GM21723 (cell line): ENCODE measurements at regions not wholly inside any gene's neighbourhood (a gene's known extent, or its start where the extent isn't known, plus 50 kb on each side); places are given as distances from the start of the nearest gene placed in this dataset.

Experiments used
- ATAC-seq: cut with Tn5 transposase; IDR thresholded peaks from one replicate; pipeline ENCODE4 v1.9.1; 2021; ENCODE audit warnings: mild to moderate bottlenecking, moderate library complexity; ENCODE audit not compliant: unreplicated experiment

DNA sequence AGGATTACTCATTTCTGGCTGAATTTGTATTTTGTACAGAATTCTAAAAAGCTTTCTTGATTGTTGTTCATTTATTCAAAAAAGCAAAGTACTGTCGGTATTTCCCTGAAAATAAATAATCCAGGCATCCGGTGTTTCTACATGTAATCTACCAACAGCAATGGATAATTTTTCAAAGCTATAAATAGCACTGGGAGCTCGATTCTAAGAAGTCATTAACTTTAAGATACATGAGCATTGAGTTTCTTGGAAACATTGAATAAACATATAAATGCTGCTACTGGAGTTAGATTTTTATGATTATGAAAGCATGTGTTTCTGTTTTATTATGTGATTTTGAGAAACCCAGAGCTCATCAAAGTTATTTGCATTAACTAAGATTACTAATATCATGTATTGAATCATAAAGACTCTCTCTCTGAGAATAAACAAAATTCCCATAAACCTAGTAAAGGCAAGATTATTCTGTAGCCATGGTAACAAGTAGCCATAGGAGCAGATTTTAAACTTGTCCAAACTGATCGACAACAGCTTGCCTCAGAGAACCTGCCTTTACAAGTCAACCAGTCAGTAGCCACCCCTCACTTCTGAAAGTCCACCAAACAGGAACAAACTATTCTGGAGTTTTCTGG lies 197.0 kb downstream of the DRD1 start:
- ATAC-seq = no peak

GRCh38 chr5:175246242-175246888 lies 197.6 kb downstream of the DRD1 start:
- no peak for ATAC-seq

DNA sequence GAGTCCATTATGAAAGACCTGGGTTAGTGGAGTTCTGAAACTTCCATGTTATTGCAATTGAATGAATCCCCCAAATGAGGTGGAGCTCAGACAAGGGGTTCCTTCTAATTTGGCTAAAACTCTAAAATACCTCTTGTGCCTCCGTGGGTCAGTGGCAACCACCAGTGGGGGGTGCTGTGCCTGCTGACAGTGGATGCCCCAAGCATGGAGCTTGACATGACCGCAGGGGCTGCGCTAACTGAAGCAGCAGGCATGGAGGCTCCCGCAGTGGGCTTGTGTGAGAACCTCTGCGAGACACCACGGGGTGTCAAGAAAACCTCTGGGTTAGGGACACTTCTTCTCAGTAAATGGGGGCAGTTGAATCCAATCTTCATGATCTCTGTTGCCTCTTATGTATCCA lies 200.5 kb downstream of the DRD1 start:
- no peak for ATAC-seq

GRCh38 chr5:175242207-175242606 lies 201.8 kb downstream of the DRD1 start:
- no peak for ATAC-seq

DNA sequence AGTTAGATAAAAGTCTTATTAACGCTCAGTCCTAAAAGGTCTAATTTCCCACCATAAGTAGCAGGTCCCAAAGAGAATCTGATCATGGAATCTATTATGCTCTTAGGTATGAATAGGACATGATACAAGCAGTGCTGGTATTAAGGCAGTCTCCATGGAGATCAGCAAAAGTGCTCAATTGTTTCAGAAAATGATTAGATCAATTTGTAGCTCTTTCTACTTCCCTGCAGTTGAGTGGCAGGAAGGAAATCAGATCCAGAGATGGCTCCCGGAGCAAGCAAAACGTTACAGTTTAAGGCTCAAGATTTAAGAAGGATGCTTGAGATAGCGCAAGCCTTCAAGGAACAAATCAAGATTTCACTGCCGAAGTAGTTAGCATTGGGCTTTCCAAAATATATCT lies 205.7 kb downstream of the DRD1 start:
- ATAC-seq = no peak

DNA sequence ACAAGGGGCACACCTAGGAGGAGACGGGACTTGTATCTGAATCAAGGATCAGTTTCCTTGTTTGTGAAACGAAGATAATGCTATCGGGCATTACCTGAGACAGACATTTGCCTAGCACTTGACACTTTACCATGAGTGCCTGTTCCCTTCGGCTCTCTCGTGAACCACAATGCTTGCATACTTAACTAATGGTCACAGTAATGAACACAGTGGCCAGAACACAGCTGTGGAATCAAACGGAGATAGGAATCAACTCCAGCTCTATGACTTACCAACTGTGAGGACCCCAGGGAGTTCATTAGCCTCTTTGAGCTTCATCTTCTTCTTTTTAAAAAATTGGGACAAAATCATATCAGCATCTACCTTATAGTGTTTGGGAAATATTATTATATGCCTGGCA lies 207.8 kb downstream of the DRD1 start:
- no peak for ATAC-seq

DNA sequence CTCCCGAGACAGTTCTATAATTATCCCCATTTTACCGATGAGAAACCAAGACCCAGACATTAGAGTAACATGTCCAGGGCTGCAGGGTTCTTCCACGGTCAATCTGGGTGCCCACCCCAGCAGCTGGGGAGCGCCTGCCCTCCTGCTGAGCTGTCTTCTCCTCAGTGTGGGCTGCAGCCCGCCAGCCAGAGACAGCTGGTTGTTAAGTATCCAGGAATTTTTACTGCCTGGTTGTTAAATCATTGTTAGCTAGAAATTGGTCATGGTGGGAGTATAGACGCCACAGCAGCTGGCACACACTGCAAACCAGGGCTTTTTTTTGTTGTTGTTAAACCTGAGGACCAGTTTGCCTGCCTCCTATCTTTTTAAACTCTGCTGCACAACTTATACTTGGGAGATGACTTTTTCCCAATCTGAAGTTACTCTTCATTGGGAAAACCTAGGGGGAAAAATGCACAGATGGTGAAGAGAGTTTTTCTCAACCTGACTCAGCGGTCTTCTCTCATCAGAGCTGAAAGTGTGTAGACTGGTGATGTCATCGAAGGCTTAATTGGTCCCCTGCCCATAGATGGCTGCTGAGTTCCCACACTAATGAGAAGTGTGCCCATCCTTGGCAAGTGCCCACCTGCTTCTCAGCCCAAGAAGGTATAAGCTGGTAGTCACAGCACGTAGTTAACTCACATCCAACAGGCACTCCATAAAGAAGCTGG lies 208.6 kb downstream of the DRD1 start:
- no peak for ATAC-seq

DNA sequence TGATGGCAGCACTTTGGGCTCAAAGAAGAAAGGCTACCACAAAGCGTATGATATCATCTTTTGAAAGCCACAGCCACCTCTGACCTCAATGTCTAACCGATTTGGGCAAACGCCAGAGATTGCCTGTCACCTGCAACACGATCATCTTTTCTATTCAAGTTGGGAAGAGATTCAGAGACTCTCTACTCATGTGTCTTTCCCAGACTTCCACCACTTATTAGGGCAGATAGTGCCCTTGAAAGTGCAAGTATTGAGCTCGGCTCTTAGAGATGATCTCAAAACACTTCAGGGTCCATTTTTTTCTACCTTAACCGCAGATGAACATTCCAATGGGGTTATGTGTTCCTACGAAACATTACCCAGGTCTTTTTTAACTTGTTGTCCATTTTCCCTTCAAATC lies 213.7 kb downstream of the DRD1 start:
- no peak for ATAC-seq

- no peak for ATAC-seq
These were observed 217.5 kb downstream of the DRD1 start for GRCh38 chr5:175226506-175226905.

DNA sequence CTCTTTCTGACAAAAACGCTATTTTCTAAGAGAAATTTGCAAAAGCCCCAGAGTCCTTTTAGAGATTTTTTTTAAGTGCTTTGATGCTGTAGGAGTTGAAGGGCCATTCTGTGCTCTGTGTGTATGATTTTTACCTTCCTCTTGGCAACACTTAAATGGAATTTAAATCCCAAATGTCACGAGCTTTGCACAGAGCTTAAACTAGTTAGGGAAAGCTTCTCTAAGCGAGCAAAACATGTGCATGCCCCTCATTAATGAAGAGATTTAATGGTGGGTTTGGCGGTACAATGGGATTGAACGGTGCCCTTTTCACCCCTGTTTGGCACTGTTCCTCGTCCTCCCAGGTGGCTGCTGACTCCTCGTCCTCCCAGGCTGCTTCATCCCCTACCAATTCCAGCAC lies 220.7 kb downstream of the DRD1 start:
- ATAC-seq = no peak

DNA sequence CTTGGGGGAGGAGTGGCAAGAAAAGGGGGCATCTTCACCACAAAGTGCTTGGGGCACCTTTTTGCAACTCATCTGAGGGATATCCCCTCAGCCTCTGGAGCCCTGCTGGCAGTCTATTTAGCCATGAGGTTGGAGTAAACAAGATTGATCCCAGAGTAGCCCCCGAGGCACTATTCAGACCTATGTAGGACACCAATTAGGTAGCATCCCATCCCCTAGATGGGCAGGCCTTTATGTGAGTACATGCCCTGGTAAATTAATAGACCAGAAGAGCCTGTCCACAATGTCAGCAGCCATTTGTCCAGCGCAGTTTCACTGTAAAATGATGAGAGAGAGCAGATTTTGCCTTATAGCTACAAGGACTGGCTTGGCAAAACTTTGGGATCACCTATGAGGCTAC lies 221.4 kb downstream of the DRD1 start:
- ATAC-seq = no peak

- no peak for ATAC-seq
These were observed 223.4 kb downstream of the DRD1 start for GRCh38 chr5:175220549-175220948.

DNA sequence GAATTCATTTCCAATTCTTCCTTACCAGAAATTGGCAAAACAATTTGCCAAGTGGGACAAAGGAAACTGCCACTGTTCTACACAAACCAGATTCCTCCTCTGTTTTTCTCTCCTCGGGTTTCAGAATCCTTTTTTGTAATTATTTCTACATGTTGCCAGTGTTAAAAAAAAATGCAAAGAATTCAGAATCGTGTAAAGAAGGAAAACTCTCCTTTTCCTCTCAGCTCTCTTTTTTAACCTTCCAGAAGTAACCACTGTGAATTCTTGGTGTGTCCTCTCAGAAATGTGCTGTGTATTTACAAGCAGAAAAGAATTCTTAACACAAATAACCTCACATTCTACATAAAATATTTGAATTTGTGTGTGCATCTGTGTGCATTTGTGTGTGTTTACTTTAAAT lies 224.6 kb downstream of the DRD1 start:
- no peak for ATAC-seq

DNA sequence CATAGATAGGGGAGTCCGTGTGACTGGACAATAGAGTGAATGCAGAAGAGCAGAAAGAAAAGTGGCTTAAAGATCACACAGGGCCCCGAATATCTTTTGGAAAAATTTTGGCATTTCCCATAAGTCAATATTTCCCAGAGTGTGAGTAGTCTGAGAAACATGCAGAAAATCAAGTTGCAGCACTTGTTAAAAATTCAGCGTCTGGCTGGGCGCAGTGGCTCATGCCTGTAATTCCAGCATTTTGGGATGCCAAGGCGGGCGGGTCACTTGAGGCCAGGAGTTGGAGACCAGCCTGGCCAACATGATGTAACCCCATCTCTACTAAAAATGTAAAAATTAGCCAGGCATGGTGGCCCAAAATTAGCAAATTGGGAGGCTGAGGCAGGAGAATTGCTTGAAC lies 227.0 kb downstream of the DRD1 start:
- no peak for ATAC-seq

DNA sequence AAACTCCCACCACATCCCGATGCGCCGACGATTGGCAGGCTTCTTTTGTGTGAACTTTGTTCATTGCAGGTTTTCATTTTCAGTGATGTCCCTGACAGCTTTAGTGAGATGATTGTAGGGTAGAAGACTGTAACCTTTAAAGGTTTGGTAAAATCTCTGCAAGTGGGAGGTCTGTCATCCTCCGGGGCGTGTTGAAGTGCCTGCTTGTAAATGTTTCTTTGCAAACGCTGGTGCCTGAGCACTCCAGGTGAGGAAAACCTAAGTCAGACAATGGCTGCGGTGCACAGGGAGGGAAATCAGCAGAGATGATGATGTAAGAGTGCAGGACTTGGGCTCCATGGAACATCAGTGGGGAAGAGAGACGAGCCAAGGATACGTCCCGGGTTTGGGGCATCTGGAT lies 228.1 kb downstream of the DRD1 start:
- ATAC-seq = no peak

DNA sequence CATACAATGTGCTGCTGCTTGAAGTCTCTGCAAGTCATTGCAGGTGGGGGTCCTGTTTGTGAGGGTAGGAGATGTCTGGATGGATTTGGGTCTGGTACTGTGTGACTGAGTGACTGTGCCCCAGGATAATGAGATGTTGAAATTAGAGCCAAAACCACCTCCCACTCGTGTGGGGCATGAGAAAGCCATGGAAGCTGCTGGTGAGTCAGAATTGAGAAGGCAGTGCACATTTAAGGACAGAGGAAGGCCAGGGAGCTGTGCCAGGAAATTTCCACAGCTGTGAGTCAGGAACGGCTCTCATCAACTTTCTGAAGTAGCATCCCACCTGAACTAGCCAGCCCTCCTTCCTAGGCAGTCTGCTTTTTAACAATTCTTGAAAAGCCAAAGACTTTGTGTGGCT lies 229.8 kb downstream of the DRD1 start:
- no peak for ATAC-seq

- ATAC-seq = no peak
These were observed 231.8 kb downstream of the DRD1 start for GRCh38 chr5:175211956-175212756.

GRCh38 chr5:175207321-175208040 lies 236.5 kb downstream of the DRD1 start:
- ATAC-seq = no peak

- no peak for ATAC-seq
These were observed 237.3 kb downstream of the DRD1 start for GRCh38 chr5:175206669-175207068.

- ATAC-seq = no peak
These were observed 241.4 kb downstream of the DRD1 start for GRCh38 chr5:175202463-175203068.

DNA sequence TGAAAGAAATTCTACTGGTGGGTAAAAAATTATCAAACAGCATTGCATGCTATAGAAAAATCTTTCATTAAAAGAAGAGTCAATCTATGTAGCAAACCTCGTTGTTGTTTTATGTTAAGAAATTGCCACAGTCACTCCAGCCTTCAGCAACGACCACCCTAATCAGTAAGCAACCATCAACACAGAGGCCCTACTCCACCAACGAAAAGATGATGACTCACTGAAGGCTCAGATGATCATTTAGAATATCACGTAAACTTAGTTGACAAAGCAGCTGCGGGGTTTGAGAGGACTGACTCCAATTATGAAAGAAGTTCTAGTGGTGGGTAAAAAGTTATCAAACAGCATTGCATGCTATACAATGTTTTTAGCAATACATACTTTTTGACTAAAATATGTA lies 242.6 kb downstream of the DRD1 start:
- ATAC-seq = no peak
